SU-DHL-6 (cell line): ENCODE measurements at regions not wholly inside any gene's neighbourhood (a gene's known extent, or its start where the extent isn't known, plus 50 kb on each side); places are given as distances from the start of the nearest gene placed in this dataset.
"Not testable (repeated sequence)": the region's sequence is repeated elsewhere in the genome, so short reads cannot be mapped to it uniquely, and the experiment has no call there.

Experiments used
- H2AFZ ChIP-seq: fragments of 200-600 bp; sonication (generic); 2 replicates; pipeline ENCODE4 v1.6.1; 2014; ENCODE audit warnings: low read depth, mild to moderate bottlenecking, moderate library complexity, mixed read lengths, antibody characterized with exemption, low read length; ENCODE audit not compliant: severe bottlenecking
- H3F3A ChIP-seq: fragments of 200-600 bp; shearing (Covaris generic); 2 replicates; pipeline ENCODE4 v1.6.0; 2016; ENCODE audit warnings: antibody characterized with exemption, mild to moderate bottlenecking; ENCODE audit not compliant: insufficient read depth
- H3K27ac ChIP-seq: fragments of 200-600 bp; sonication (generic); 2 replicates; pipeline ENCODE4 v1.5.1; 2016; ENCODE audit warnings: low read depth, mild to moderate bottlenecking, low read length, moderate library complexity, mixed read lengths
- H3K27me3 ChIP-seq: fragments of 200-600 bp; sonication (generic), shearing (Covaris generic); 2 replicates; pipeline ENCODE4 v1.6.0; 2014; ENCODE audit warnings: mild to moderate bottlenecking, low read length
- H3K36me3 ChIP-seq: fragments of 200-600 bp; sonication (generic); 2 replicates; pipeline ENCODE4 v1.6.1; 2014; ENCODE audit warnings: mild to moderate bottlenecking, low read length, mixed read lengths
- H3K4me2 ChIP-seq: fragments of 300-600, 200-600 bp; shearing (Covaris generic), sonication (generic); 2 replicates; pipeline ENCODE4 v1.6.0; 2014; ENCODE audit warnings: low read length, low read depth, mild to moderate bottlenecking; ENCODE audit not compliant: poor library complexity, severe bottlenecking
- H3K4me3 ChIP-seq: fragments of 200-600 bp; sonication (generic); 2 replicates; pipeline ENCODE4 v1.5.1; 2014; ENCODE audit warnings: antibody characterized with exemption, low read length, mild to moderate bottlenecking, mixed read lengths; ENCODE audit not compliant: insufficient read depth, poor library complexity, severe bottlenecking
- H3K79me2 ChIP-seq: fragments of 200-600 bp; sonication (generic); 2 replicates; pipeline ENCODE4 v1.6.1; 2014; ENCODE audit warnings: mild to moderate bottlenecking, low read length, moderate library complexity; ENCODE audit not compliant: insufficient read depth
- H3K9ac ChIP-seq: fragments of 200-600 bp; sonication (generic); 2 replicates; pipeline ENCODE4 v1.7.0; 2014; ENCODE audit warnings: mild to moderate bottlenecking, low read length
- H3K9me2 ChIP-seq: fragments of 200-600 bp; sonication (generic); replicated peaks from 2 replicates; pipeline ENCODE4 v1.6.1; 2014; ENCODE audit warnings: low read length; ENCODE audit not compliant: insufficient read depth
- H3K9me3 ChIP-seq: fragments of 200-600 bp; sonication (generic); 2 replicates; pipeline ENCODE4 v1.6.1; 2014; ENCODE audit warnings: low read length, mixed read lengths; ENCODE audit not compliant: insufficient read depth
- H4K20me1 ChIP-seq: fragments of 200-600 bp; sonication (generic); 2 replicates; pipeline ENCODE4 v1.6.1; 2014; ENCODE audit warnings: low read depth, mild to moderate bottlenecking, antibody characterized with exemption, low read length, moderate library complexity, mixed read lengths
- EZH2phosphoT487 ChIP-seq: fragments of 200-600 bp; sonication (generic), shearing (Covaris generic); conservative IDR thresholded peaks from 2 replicates; pipeline ENCODE4 v1.6.1; 2018; ENCODE audit warnings: mild to moderate bottlenecking, antibody characterized with exemption, low read length, moderate library complexity, mixed read lengths
- TF ChIP-seq, protein P1 (sequence below): fragments of 200-600 bp; sonication (generic); IDR thresholded peaks from one replicate; pipeline ENCODE4 v1.5.1; 2017; ENCODE audit warnings: antibody characterized with exemption, mild to moderate bottlenecking, low read length, moderate library complexity; ENCODE audit not compliant: insufficient read depth, poor library complexity, severe bottlenecking

DNA sequence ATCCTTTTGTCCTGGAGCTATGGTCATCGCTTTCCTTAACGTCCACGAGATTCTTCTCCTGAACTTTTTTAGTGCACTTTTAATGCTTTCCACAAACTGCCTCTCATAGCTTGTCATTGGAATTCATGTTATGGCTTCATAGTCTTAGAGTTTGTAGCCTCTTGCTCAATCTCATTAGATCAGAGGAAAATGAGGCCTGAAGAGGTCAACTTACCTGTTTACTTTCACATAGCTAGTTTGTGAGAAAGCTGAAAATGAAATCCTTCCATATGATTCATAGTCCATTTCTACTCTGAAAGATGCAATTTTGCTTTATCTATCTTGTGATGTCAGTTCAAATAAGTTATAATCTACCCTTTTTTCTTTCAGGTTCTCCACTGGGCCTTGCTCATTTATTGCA lies 1747.2 kb upstream of the RAG2 start:
- Histone ChIP-seq H2AFZ (no peak overlapping the region), H3K27me3 (no peaks in the 10 kb centered on the region), H3K9me3 (no peaks in the 10 kb centered on the region), H3K27ac (no peak overlapping the region), H3K36me3 (no peaks in the 10 kb centered on the region), H4K20me1 (no peaks in the 10 kb centered on the region), H3K9me2 (no peaks in the 10 kb centered on the region), H3K79me2 (no peaks in the 10 kb centered on the region), H3F3A (no peaks in the 10 kb centered on the region), H3K4me2 (no peak overlapping the region), H3K9ac (no peak overlapping the region), H3K4me3 (no peak overlapping the region)
- no peak for TF ChIP-seq EZH2phosphoT487
- TF ChIP-seq, protein P1, sequence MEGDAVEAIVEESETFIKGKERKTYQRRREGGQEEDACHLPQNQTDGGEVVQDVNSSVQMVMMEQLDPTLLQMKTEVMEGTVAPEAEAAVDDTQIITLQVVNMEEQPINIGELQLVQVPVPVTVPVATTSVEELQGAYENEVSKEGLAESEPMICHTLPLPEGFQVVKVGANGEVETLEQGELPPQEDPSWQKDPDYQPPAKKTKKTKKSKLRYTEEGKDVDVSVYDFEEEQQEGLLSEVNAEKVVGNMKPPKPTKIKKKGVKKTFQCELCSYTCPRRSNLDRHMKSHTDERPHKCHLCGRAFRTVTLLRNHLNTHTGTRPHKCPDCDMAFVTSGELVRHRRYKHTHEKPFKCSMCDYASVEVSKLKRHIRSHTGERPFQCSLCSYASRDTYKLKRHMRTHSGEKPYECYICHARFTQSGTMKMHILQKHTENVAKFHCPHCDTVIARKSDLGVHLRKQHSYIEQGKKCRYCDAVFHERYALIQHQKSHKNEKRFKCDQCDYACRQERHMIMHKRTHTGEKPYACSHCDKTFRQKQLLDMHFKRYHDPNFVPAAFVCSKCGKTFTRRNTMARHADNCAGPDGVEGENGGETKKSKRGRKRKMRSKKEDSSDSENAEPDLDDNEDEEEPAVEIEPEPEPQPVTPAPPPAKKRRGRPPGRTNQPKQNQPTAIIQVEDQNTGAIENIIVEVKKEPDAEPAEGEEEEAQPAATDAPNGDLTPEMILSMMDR = no peak

DNA sequence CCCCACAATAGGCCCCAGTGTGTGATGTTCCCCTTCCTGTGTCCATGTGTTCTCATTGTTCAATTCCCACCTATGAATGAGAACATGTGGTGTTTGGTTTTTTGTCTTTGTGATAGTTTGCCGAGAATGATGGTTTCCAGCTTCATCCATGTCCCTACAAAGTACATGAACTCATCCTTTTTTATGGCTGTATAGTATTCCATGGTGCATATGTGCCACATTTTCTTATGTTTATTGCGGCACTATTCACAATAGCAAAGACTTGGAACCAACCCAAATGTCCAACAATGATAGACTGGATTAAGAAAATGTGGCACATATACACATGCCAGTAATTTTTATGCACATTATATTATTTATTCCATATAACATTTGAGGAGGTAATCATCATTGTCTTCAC lies 1743.6 kb upstream of the RAG2 start:
- H3K9me3 ChIP-seq, H3K9ac ChIP-seq, H3K36me3 ChIP-seq, H3K9me2 ChIP-seq, H3K4me2 ChIP-seq, H3K27me3 ChIP-seq, H3K4me3 ChIP-seq, H2AFZ ChIP-seq, H4K20me1 ChIP-seq, H3K79me2 ChIP-seq, H3K27ac ChIP-seq, H3F3A ChIP-seq: not testable (repeated sequence)

DNA sequence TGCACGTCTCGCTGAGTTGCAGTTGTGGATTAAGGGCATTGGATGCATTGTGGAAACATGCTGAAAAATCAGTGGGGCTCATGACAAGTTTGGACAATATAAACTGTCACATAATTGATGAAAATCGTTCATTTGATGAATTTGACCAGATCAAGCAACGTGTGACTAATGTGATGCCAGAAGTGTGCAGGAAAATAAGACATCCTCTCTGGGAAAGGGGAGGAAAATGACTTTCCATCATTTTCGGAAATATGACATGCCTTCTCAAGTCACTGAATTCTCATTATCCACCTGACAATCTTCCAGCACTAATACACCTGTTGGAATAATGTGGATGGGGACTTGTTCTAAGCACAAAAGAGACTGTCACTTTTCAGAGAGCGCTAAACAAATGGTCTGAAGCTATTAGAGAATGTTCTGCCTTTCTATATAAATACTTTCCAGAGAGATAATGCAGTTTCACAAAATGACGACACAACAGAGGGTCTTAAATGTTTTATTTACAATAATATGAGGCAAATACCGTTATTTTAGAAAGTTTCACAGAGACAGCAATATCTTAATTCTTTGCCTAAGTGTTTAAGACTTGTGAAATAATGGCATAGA lies 1741.9 kb upstream of the RAG2 start:
- no peak overlapping the region for H3K4me3 ChIP-seq
- H3K9ac ChIP-seq = no peak overlapping the region
- no peaks in the 10 kb centered on the region for H3F3A ChIP-seq
- no peak overlapping the region for H3K4me2 ChIP-seq
- no peak overlapping the region for H3K27ac ChIP-seq
- H3K9me3 ChIP-seq = no peaks in the 10 kb centered on the region
- no peaks in the 10 kb centered on the region for H3K9me2 ChIP-seq
- no peaks in the 10 kb centered on the region for H3K36me3 ChIP-seq
- no peak overlapping the region for H2AFZ ChIP-seq
- TF ChIP-seq, protein P1 = no peak
- no peak for TF ChIP-seq EZH2phosphoT487
- no peaks in the 10 kb centered on the region for H4K20me1 ChIP-seq
- no peaks in the 10 kb centered on the region for H3K27me3 ChIP-seq
- no peaks in the 10 kb centered on the region for H3K79me2 ChIP-seq

- not testable (repeated sequence) for H3K79me2 ChIP-seq, H3K27me3 ChIP-seq, H3F3A ChIP-seq, H3K4me2 ChIP-seq, H3K4me3 ChIP-seq, H2AFZ ChIP-seq, H3K27ac ChIP-seq, H4K20me1 ChIP-seq, H3K9me2 ChIP-seq, H3K36me3 ChIP-seq, H3K9ac ChIP-seq, H3K9me3 ChIP-seq
These were observed 1740.0 kb upstream of the RAG2 start for GRCh38 chr11:38338022-38338421.
